H1 (cell line): ENCODE measurements at regions not wholly inside any gene's neighbourhood (a gene's known extent, or its start where the extent isn't known, plus 50 kb on each side); places are given as distances from the start of the nearest gene placed in this dataset.

ENCODE experiments used
- CTCF ChIA-PET: fragments of 300-600 bp; sonication (Branson Sonifier 250); formaldehyde crosslinking; loops from one replicate; lab custom pipeline; 2021; ENCODE audit not compliant: partially characterized antibody; lab: Charles Lee
- POLR2A ChIA-PET: fragments of 300-600 bp; sonication (Branson Sonifier 250); formaldehyde crosslinking; loops from one replicate; lab custom pipeline; 2021; ENCODE audit warnings: inconsistent platforms; ENCODE audit not compliant: partially characterized antibody; lab: Charles Lee
- DNase-seq, 2 experiments: peaks; one replicate each; pipeline versions ENCODE4 v3.0.0 to v3.0.0-alpha.2; 2010 to 2022; ENCODE audit warnings: low spot score in 2 of 2, low read depth in 1 of 2, mixed read lengths in 1 of 2
- FAIRE-seq: peaks from 2 replicates; lab custom pipeline; 2011; peaks lifted over from hg19 to GRCh38; lab: Jason Lieb, UNC
- H2AFZ ChIP-seq: 2 replicates; pipeline ENCODE4 v1.8.1; 2012; ENCODE audit warnings: low read length, inconsistent platforms
- H2AK5ac ChIP-seq: 2 replicates; pipeline ENCODE4 v1.6.1; 2013; ENCODE audit warnings: low read depth, low read length
- H2BK120ac ChIP-seq: replicated peaks from 2 replicates; pipeline ENCODE3; 2013; ENCODE audit warnings: low read depth, low read length, inconsistent platforms
- H2BK12ac ChIP-seq: 2 replicates; pipeline ENCODE4 v1.6.1; 2013; ENCODE audit warnings: low read depth, low read length
- H2BK15ac ChIP-seq: 2 replicates; pipeline ENCODE4 v1.6.1; 2013; ENCODE audit warnings: low read length
- H2BK20ac ChIP-seq: 2 replicates; pipeline ENCODE4 v1.6.1; 2013; ENCODE audit warnings: low read length
- H2BK5ac ChIP-seq: 2 replicates; pipeline ENCODE4 v1.6.1; 2013; ENCODE audit warnings: low read depth, low read length
- H3K14ac ChIP-seq: 2 replicates; pipeline ENCODE4 v1.6.1; 2013; ENCODE audit warnings: inconsistent platforms; ENCODE audit not compliant: insufficient read length
- H3K18ac ChIP-seq: 2 replicates; pipeline ENCODE4 v1.6.1; 2013; ENCODE audit warnings: low read length; ENCODE audit errors: extremely low read depth
- H3K23ac ChIP-seq: 2 replicates; pipeline ENCODE4 v1.6.1; 2013; ENCODE audit warnings: inconsistent platforms; ENCODE audit not compliant: insufficient read length
- H3K23me2 ChIP-seq: 2 replicates; pipeline ENCODE4 v1.6.1; 2013; ENCODE audit warnings: low read depth, low read length
- H3K27ac ChIP-seq: 2 replicates; pipeline ENCODE4 v1.6.1; 2011; ENCODE audit warnings: low read depth, low read length, inconsistent platforms
- H3K27me3 ChIP-seq, 4 experiments: replicated peaks in 1 of 4; 1 replicate in 1 of 4; 2 replicates in 3 of 4; pipeline versions ENCODE4 v1.6.1 to v1.8.1; 2011 to 2013; ENCODE audit warnings: low read length in 3 of 4, mild to moderate bottlenecking in 3 of 4, inconsistent platforms in 2 of 4, mixed read lengths in 2 of 4, moderate library complexity in 1 of 4; ENCODE audit not compliant: control insufficient read depth in 3 of 4, insufficient read depth in 3 of 4; ENCODE audit errors: extremely low read depth in 1 of 4
- H3K36me3 ChIP-seq, 4 experiments: 2 replicates each; pipeline versions ENCODE4 v1.6.1 to v1.8.1; 2011 to 2013; ENCODE audit warnings: mild to moderate bottlenecking in 4 of 4, low read length in 3 of 4, moderate library complexity in 2 of 4, control low read depth in 1 of 4, inconsistent platforms in 1 of 4; ENCODE audit not compliant: insufficient read depth in 4 of 4, control insufficient read depth in 2 of 4
- H3K4ac ChIP-seq: replicated peaks from 2 replicates; pipeline ENCODE3; 2013; ENCODE audit warnings: low read length, low read depth, mixed read lengths, inconsistent platforms; ENCODE audit not compliant: insufficient read length
- H3K4me1 ChIP-seq, 4 experiments: replicated peaks in 1 of 4; 1 replicate in 1 of 4; 2 replicates in 3 of 4; pipeline versions ENCODE4 v1.6.1 to v1.8.1; 2011 to 2013; ENCODE audit warnings: low read length in 3 of 4, inconsistent platforms in 2 of 4, mixed read lengths in 1 of 4; ENCODE audit not compliant: insufficient read depth in 4 of 4, control insufficient read depth in 3 of 4
- H3K4me2 ChIP-seq, 2 experiments: 2 replicates each; pipeline versions ENCODE4 v1.6.1 to v1.8.1; 2011 to 2013; ENCODE audit warnings: low read depth in 2 of 2, low read length in 2 of 2, control low read depth in 1 of 2, inconsistent platforms in 1 of 2, mild to moderate bottlenecking in 1 of 2; ENCODE audit not compliant: insufficient read depth in 1 of 2
- H3K4me3 ChIP-seq, 4 experiments: fragments of 200-600, 300-600 bp in 1 of 4; sonication (generic), shearing (Covaris generic), sonication (Bioruptor Twin) in 1 of 4; 2 replicates each; pipeline versions ENCODE4 v1.5.1 to v1.8.1; 2011 to 2016; ENCODE audit warnings: low read length in 4 of 4, low read depth in 3 of 4, control low read depth in 2 of 4, inconsistent platforms in 2 of 4, mild to moderate bottlenecking in 2 of 4, mixed read lengths in 1 of 4, moderate library complexity in 1 of 4; ENCODE audit not compliant: insufficient read depth in 2 of 4; ENCODE audit errors: extremely low read depth in 1 of 4
- H3K56ac ChIP-seq: replicated peaks from 2 replicates; pipeline ENCODE3; 2013; ENCODE audit warnings: low read depth, mild to moderate bottlenecking, mixed read lengths, low read length, inconsistent platforms; ENCODE audit not compliant: insufficient read length
- H3K79me1 ChIP-seq: 2 replicates; pipeline ENCODE4 v1.6.1; 2013; ENCODE audit warnings: low read depth, low read length, control low read depth
- H3K79me2 ChIP-seq, 2 experiments: 2 replicates each; pipeline versions ENCODE4 v1.6.1 to v1.8.1; 2012 to 2013; ENCODE audit warnings: low read length in 2 of 2, mild to moderate bottlenecking in 2 of 2, inconsistent platforms in 1 of 2; ENCODE audit not compliant: insufficient read depth in 2 of 2, control insufficient read depth in 1 of 2
- H3K9ac ChIP-seq, 4 experiments: replicated peaks in 1 of 4; 1 replicate in 1 of 4; 2 replicates in 3 of 4; pipeline versions ENCODE4 v1.6.1 to v1.8.1; 2011 to 2013; ENCODE audit warnings: low read depth in 3 of 4, low read length in 3 of 4, control low read depth in 2 of 4, mild to moderate bottlenecking in 2 of 4, moderate library complexity in 2 of 4, inconsistent platforms in 1 of 4; ENCODE audit errors: extremely low read depth in 1 of 4
- H3K9me3 ChIP-seq, 2 experiments: 2 replicates each; pipeline versions ENCODE4 v1.6.1 to v1.8.1; 2012 to 2013; ENCODE audit warnings: mild to moderate bottlenecking in 2 of 2, moderate library complexity in 2 of 2, control low read depth in 1 of 2, inconsistent platforms in 1 of 2, low read depth in 1 of 2, low read length in 1 of 2, mixed read lengths in 1 of 2; ENCODE audit not compliant: insufficient read depth in 2 of 2
- H4K20me1 ChIP-seq, 2 experiments: replicated peaks in 1 of 2; 2 replicates each; pipeline versions ENCODE3 to v1.8.1; 2011 to 2013; ENCODE audit warnings: inconsistent platforms in 2 of 2, low read length in 2 of 2, mild to moderate bottlenecking in 1 of 2; ENCODE audit not compliant: insufficient read depth in 2 of 2, control insufficient read depth in 1 of 2
- H4K5ac ChIP-seq: 2 replicates; pipeline ENCODE4 v1.6.1; 2013; ENCODE audit warnings: low read length, low read depth, mixed read lengths, inconsistent platforms; ENCODE audit not compliant: insufficient read length
- H4K8ac ChIP-seq: 2 replicates; pipeline ENCODE4 v1.8.0; 2013; ENCODE audit warnings: mild to moderate bottlenecking, moderate library complexity, low read length, inconsistent platforms; ENCODE audit not compliant: insufficient read depth; ENCODE audit errors: extremely low read depth
- H4K91ac ChIP-seq: replicated peaks from 2 replicates; pipeline ENCODE3; 2013; ENCODE audit warnings: low read length, mixed read lengths, inconsistent platforms; ENCODE audit not compliant: insufficient read length
- CTCF ChIP-seq, 3 experiments: IDR thresholded peaks; 1 replicate in 2 of 3; 2 replicates in 1 of 3; pipeline versions ENCODE4 v1.5.1 to v1.6.1; 2011; ENCODE audit warnings: low read length in 3 of 3, mild to moderate bottlenecking in 3 of 3, inconsistent platforms in 2 of 3, low read depth in 1 of 3, moderate library complexity in 1 of 3; ENCODE audit not compliant: insufficient read depth in 1 of 3; ENCODE audit errors: control extremely low read depth in 1 of 3
- PHF8 ChIP-seq: fragments of 200-600 bp; sonication (generic); conservative IDR thresholded peaks from 2 replicates; pipeline ENCODE4 v1.7.1; 2012; ENCODE audit warnings: low read depth, mild to moderate bottlenecking, inconsistent platforms, low read length, moderate library complexity
- TAF7 ChIP-seq: optimal IDR thresholded peaks from 2 replicates; pipeline ENCODE3; 2011; ENCODE audit warnings: low read depth, mild to moderate bottlenecking, inconsistent platforms, low read length, moderate library complexity, borderline replicate concordance
- TEAD4 ChIP-seq: IDR thresholded peaks from 2 replicates; pipeline ENCODE4 v1.6.1; 2012; ENCODE audit warnings: low read depth, low read length, inconsistent platforms, mixed read lengths
- WGBS, 2 experiments: shearing (Covaris generic) in 1 of 2; methylation state at CpG; one replicate each; pipeline versions ENCODE4 v1.1.6 to v1.1.7; 2013 to 2015; ENCODE audit warnings: low lambda C conversion rate in 2 of 2, mixed read lengths in 2 of 2, inconsistent platforms in 1 of 2, low coverage in 1 of 2, missing lambda C conversion rate in 1 of 2; ENCODE audit not compliant: insufficient replicate concordance in 2 of 2, insufficient coverage in 1 of 2, insufficient read length in 1 of 2; ENCODE audit errors: extremely low coverage in 1 of 2, missing lambda C conversion rate in 1 of 2; 5-methylcytosine and 5-hydroxymethylcytosine counted together

GRCh38 chr10:130933008-130933390, 378.5 kb downstream of the TCERG1L start:
- Histone ChIP-seq H3K4me2 (no peak overlapping the region), H3K79me2 (no peaks in the 10 kb centered on the region), H3K36me3 (no peaks in the 10 kb centered on the region), H2AFZ (no peak overlapping the region), H2BK12ac (0 out of 2 replicates have a peak overlapping the region, but pooled peaks have one; percentile 88), H3K56ac (no peak overlapping the region), H3K9ac (no peak overlapping the region), H3K4me3 (no peak overlapping the region), H4K5ac (no peak overlapping the region), H3K79me1 (no peaks in the 10 kb centered on the region), H2BK15ac (no peak overlapping the region), H4K20me1 (no peaks in the 10 kb centered on the region), H3K14ac (no peak overlapping the region), H3K27ac (no peak overlapping the region; the same call in 1 of the 2 replicates), H4K91ac (no peak overlapping the region), H3K27me3 (no peaks in the 10 kb centered on the region), H2AK5ac (no peak overlapping the region), H3K4ac (no peak overlapping the region), H2BK5ac (no peak overlapping the region), H3K23me2 (no peaks in the 10 kb centered on the region), H2BK20ac (peak overlapping the region; percentile 34; the same call in 1 of the 2 replicates), H2BK120ac (no peak overlapping the region), H4K8ac (no peak overlapping the region), H3K9me3 (no peaks in the 10 kb centered on the region), H3K18ac (no peak overlapping the region), H3K4me1 (peaks cover 8 to 18% (median 9%) of the 10 kb centered on the region in 4 experiments), H3K23ac (no peak overlapping the region)
- no peak for FAIRE-seq
- ChIA-PET POLR2A (no interaction called here), CTCF (no interaction called here)
- DNase-seq, result no peak
- WGBS, 2 experiments, result 87% methylated on average over 5 of the region's 5 CpGs; no CpG with 5 or more reads in 1 of the 2 experiments
- no peak for TF ChIP-seq TEAD4
- no peak for TF ChIP-seq TAF7
- no peak for TF ChIP-seq PHF8
- no peak for TF ChIP-seq CTCF (IDR thresholded peaks at IDR 0.05; ENCODE audit: control extremely low read depth in 1 of 3, insufficient read depth in 1 of 3, low read depth in 1 of 3, low read length in 3 of 3)
